Keratinocyte (primary cell): ENCODE measurements at regions not wholly inside any gene's neighbourhood (a gene's known extent, or its start where the extent isn't known, plus 50 kb on each side); places are given as distances from the start of the nearest gene placed in this dataset.

Experiments used
- DNase-seq: peaks from one replicate; pipeline ENCODE4 v3.0.0-alpha.2; 2011; ENCODE audit warnings: low read depth, missing footprints, low spot score
- FAIRE-seq: peaks from 2 replicates; lab custom pipeline; 2011; peaks lifted over from hg19 to GRCh38; lab: Jason Lieb, UNC
- H2AFZ ChIP-seq: 2 replicates; pipeline ENCODE4 v1.6.0; 2012; ENCODE audit warnings: low read length, control low read depth, inconsistent platforms; ENCODE audit not compliant: control insufficient read depth
- H3K27ac ChIP-seq: 2 replicates; pipeline ENCODE4 v1.5.1; 2011; ENCODE audit warnings: low read length; ENCODE audit not compliant: control insufficient read depth, insufficient read depth
- H3K27me3 ChIP-seq: 3 replicates; pipeline ENCODE4 v1.6.0; 2011; ENCODE audit warnings: low read length; ENCODE audit not compliant: control insufficient read depth, insufficient read depth; ENCODE audit errors: extremely low read depth
- H3K36me3 ChIP-seq, 2 experiments: 2 replicates in 1 of 2; 3 replicates in 1 of 2; pipeline ENCODE4 v1.5.1; 2011; ENCODE audit warnings: low read length in 2 of 2, mild to moderate bottlenecking in 1 of 2; ENCODE audit not compliant: control insufficient read depth in 2 of 2, insufficient read depth in 2 of 2; ENCODE audit errors: extremely low read depth in 1 of 2
- H3K4me1 ChIP-seq: 3 replicates; pipeline ENCODE4 v1.5.1; 2011; ENCODE audit warnings: low read length; ENCODE audit not compliant: control insufficient read depth, insufficient read depth; ENCODE audit errors: extremely low read depth
- H3K4me2 ChIP-seq: 3 replicates; pipeline ENCODE4 v1.6.0; 2011; ENCODE audit warnings: low read depth, low read length; ENCODE audit not compliant: control insufficient read depth, insufficient read depth; ENCODE audit errors: extremely low read depth
- H3K4me3 ChIP-seq, 3 experiments: fragments of 200-600 bp in 1 of 3; sonication (generic) in 1 of 3; 2 replicates in 2 of 3; 3 replicates in 1 of 3; pipeline ENCODE4 v1.5.1; 2011 to 2016; ENCODE audit warnings: low read length in 3 of 3, mild to moderate bottlenecking in 3 of 3, control low read depth in 2 of 3, inconsistent platforms in 1 of 3, low read depth in 1 of 3, mixed read lengths in 1 of 3, mixed run types in 1 of 3, moderate library complexity in 1 of 3; ENCODE audit not compliant: control insufficient read depth in 2 of 3, insufficient read depth in 2 of 3; ENCODE audit errors: extremely low read depth in 1 of 3
- H3K79me2 ChIP-seq: 2 replicates; pipeline ENCODE4 v1.6.0; 2012; ENCODE audit warnings: low read length; ENCODE audit not compliant: control insufficient read depth, insufficient read depth
- H3K9ac ChIP-seq: 3 replicates; pipeline ENCODE4 v1.6.0; 2011; ENCODE audit warnings: low read length; ENCODE audit not compliant: control insufficient read depth, insufficient read depth; ENCODE audit errors: extremely low read depth
- H3K9me1 ChIP-seq: 3 replicates; pipeline ENCODE4 v1.6.0; 2011; ENCODE audit warnings: low read length; ENCODE audit not compliant: control insufficient read depth, insufficient read depth; ENCODE audit errors: extremely low read depth
- H3K9me3 ChIP-seq: 2 replicates; pipeline ENCODE4 v1.5.1; 2012; ENCODE audit warnings: low read depth, low read length; ENCODE audit not compliant: control insufficient read depth
- H4K20me1 ChIP-seq: 3 replicates; pipeline ENCODE4 v1.6.0; 2011; ENCODE audit warnings: low read length; ENCODE audit not compliant: control insufficient read depth, insufficient read depth; ENCODE audit errors: extremely low read depth
- EZH2 ChIP-seq: IDR thresholded peaks from one replicate; pipeline ENCODE4 v1.6.1; 2012; ENCODE audit warnings: inconsistent platforms, mild to moderate bottlenecking, low read length, moderate library complexity
- dilution Hi-C: fragments of 300-500 bp; cut with MboI; formaldehyde crosslinking; loops from one replicate; pipeline ENCODE4 v1.7.0; 2020; ENCODE audit warnings: low sequenced_read_pairs; ENCODE audit not compliant: extremely low pct_ligation_motif_present
- TF ChIP-seq, protein P1 (sequence below), 3 experiments: IDR thresholded peaks in 1 of 3; conservative IDR thresholded peaks in 1 of 3; optimal IDR thresholded peaks in 1 of 3; 2 replicates in 2 of 3; 3 replicates in 1 of 3; pipeline versions ENCODE3 to v1.5.1; 2011; ENCODE audit warnings: low read length in 3 of 3, mild to moderate bottlenecking in 3 of 3, moderate library complexity in 2 of 3, control low read depth in 1 of 3, inconsistent platforms in 1 of 3; ENCODE audit not compliant: insufficient read depth in 2 of 3; ENCODE audit errors: extremely low read depth in 1 of 3

- Histone ChIP-seq H3K27me3 (no peaks in the 10 kb centered on the region), H3K79me2 (no peaks in the 10 kb centered on the region), H3K27ac (no peak overlapping the region), H3K36me3 (no peaks in the 10 kb centered on the region), H3K9me3 (no peaks in the 10 kb centered on the region), H3K4me1 (no peaks in the 10 kb centered on the region), H2AFZ (no peak overlapping the region), H3K9me1 (no peaks in the 10 kb centered on the region), H3K4me3 (no peak overlapping the region), H3K4me2 (no peak overlapping the region), H3K9ac (no peak overlapping the region), H4K20me1 (no peaks in the 10 kb centered on the region)
- DNase-seq (no peak), FAIRE-seq (no peak)
- TF ChIP-seq EZH2 = no peak
- TF ChIP-seq, protein P1, sequence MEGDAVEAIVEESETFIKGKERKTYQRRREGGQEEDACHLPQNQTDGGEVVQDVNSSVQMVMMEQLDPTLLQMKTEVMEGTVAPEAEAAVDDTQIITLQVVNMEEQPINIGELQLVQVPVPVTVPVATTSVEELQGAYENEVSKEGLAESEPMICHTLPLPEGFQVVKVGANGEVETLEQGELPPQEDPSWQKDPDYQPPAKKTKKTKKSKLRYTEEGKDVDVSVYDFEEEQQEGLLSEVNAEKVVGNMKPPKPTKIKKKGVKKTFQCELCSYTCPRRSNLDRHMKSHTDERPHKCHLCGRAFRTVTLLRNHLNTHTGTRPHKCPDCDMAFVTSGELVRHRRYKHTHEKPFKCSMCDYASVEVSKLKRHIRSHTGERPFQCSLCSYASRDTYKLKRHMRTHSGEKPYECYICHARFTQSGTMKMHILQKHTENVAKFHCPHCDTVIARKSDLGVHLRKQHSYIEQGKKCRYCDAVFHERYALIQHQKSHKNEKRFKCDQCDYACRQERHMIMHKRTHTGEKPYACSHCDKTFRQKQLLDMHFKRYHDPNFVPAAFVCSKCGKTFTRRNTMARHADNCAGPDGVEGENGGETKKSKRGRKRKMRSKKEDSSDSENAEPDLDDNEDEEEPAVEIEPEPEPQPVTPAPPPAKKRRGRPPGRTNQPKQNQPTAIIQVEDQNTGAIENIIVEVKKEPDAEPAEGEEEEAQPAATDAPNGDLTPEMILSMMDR (optimal IDR thresholded peaks at IDR 0.05 in 1 of 3, IDR thresholded peaks at IDR 0.05 in 1 of 3, conservative IDR thresholded peaks at IDR 0.05 in 1 of 3; ENCODE audit: extremely low read depth in 1 of 3, insufficient read depth in 2 of 3, low read length in 3 of 3) = no peak
- dilution Hi-C loops = no loop called here
These were observed 114.3 kb downstream of the EDEM1 start for GRCh38 chr3:5301651-5302297.

DNA sequence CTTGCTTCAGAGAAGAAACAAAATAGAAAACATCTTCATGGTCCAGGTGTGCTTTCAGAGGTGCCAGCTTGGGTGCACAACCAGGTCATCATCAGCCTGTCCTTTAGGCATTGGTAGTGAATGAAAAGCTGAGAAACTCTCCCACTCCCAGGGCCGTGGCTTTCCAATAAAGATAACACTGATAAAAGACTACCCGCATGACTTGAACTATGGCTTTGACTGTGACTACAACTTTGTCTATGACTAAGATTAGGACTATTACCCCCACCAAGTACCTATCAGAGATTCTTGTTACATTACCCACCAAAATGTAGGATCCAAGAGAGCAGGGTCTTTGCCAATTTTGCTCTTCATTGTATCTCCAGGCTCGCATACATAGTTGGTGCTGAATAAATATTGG, 115.2 kb downstream of the EDEM1 start:
- Histone ChIP-seq H2AFZ (no peak overlapping the region), H3K9me1 (no peaks in the 10 kb centered on the region), H3K4me3 (no peak overlapping the region), H3K9me3 (no peaks in the 10 kb centered on the region), H3K36me3 (no peaks in the 10 kb centered on the region), H3K27ac (no peak overlapping the region), H3K4me2 (no peak overlapping the region), H3K79me2 (no peaks in the 10 kb centered on the region), H3K27me3 (no peaks in the 10 kb centered on the region), H4K20me1 (no peaks in the 10 kb centered on the region), H3K9ac (no peak overlapping the region), H3K4me1 (no peaks in the 10 kb centered on the region)
- TF ChIP-seq, protein P1 (optimal IDR thresholded peaks at IDR 0.05 in 1 of 3, IDR thresholded peaks at IDR 0.05 in 1 of 3, conservative IDR thresholded peaks at IDR 0.05 in 1 of 3; ENCODE audit: extremely low read depth in 1 of 3, insufficient read depth in 2 of 3, low read length in 3 of 3) = no peak
- no peak for TF ChIP-seq EZH2
- DNase-seq = no peak
- dilution Hi-C loops = no loop called here
- no peak for FAIRE-seq
